GM21619 (cell line): ENCODE measurements at regions not wholly inside any gene's neighbourhood (a gene's known extent, or its start where the extent isn't known, plus 50 kb on each side); places are given as distances from the start of the nearest gene placed in this dataset.
A peak's percentile ranks its signal among the peaks of the same experiment; 100 is the strongest.
"Not testable (repeated sequence)": the region's sequence is repeated elsewhere in the genome, so short reads cannot be mapped to it uniquely, and the experiment has no call there.

Experiments used
- ATAC-seq: cut with Tn5 transposase; IDR thresholded peaks from one replicate; pipeline ENCODE4 v1.9.1; 2021; ENCODE audit not compliant: unreplicated experiment

- ATAC-seq, result no peak
These were observed 361.9 kb downstream of the HLX start for GRCh38 chr1:221241157-221241556.

GRCh38 chr1:221241592-221241991, 362.3 kb downstream of the HLX start:
- ATAC-seq, result no peak

GRCh38 chr1:221246067-221246466, 366.8 kb downstream of the HLX start:
- no peak for ATAC-seq

- no peak for ATAC-seq
These were observed 367.6 kb downstream of the HLX start for GRCh38 chr1:221246628-221247415.

GRCh38 chr1:221251580-221251979, 372.3 kb downstream of the HLX start:
- no peak for ATAC-seq

GRCh38 chr1:221254813-221255212, 375.6 kb downstream of the HLX start:
- ATAC-seq, result no peak

GRCh38 chr1:221256773-221257172, 377.5 kb downstream of the HLX start:
- no peak for ATAC-seq

- ATAC-seq, result not testable (repeated sequence)
These were observed 378.3 kb downstream of the HLX start for GRCh38 chr1:221257548-221257947.

- not testable (repeated sequence) for ATAC-seq
These were observed 383.4 kb downstream of the HLX start for GRCh38 chr1:221262677-221263076.

GRCh38 chr1:221263831-221264767, 384.9 kb downstream of the HLX start:
- peak; percentile 94 for ATAC-seq

GRCh38 chr1:221264848-221265247, 385.6 kb downstream of the HLX start:
- ATAC-seq, result no peak

GRCh38 chr1:221268295-221268694, 389.1 kb downstream of the HLX start:
- ATAC-seq, result no peak

GRCh38 chr1:221271701-221272100, 392.5 kb downstream of the HLX start:
- ATAC-seq, result no peak

- no peak for ATAC-seq
These were observed 393.7 kb downstream of the HLX start for GRCh38 chr1:221272940-221273339.

- ATAC-seq, result no peak
These were observed 395.1 kb downstream of the HLX start for GRCh38 chr1:221274373-221274772.

- ATAC-seq, result no peak
These were observed 397.7 kb downstream of the HLX start for GRCh38 chr1:221276896-221277409.

- ATAC-seq, result no peak
These were observed 399.9 kb downstream of the HLX start for GRCh38 chr1:221279146-221279545.

GRCh38 chr1:221283532-221283931, 404.3 kb downstream of the HLX start:
- no peak for ATAC-seq

- no peak for ATAC-seq
These were observed 404.8 kb downstream of the HLX start for GRCh38 chr1:221284028-221284427.

GRCh38 chr1:221284991-221285390, 405.7 kb downstream of the HLX start:
- ATAC-seq, result not testable (repeated sequence)

- ATAC-seq, result not testable (repeated sequence)
These were observed 406.4 kb downstream of the HLX start for GRCh38 chr1:221285458-221286210.
